Femur (tissue), 1 donor: ENCODE measurements at regions not wholly inside any gene's neighbourhood (a gene's known extent, or its start where the extent isn't known, plus 50 kb on each side); places are given as distances from the start of the nearest gene placed in this dataset.

ENCODE experiments used
- DNase-seq: peaks from one replicate; pipeline ENCODE4 v3.0.0-alpha.2; 2017

DNA sequence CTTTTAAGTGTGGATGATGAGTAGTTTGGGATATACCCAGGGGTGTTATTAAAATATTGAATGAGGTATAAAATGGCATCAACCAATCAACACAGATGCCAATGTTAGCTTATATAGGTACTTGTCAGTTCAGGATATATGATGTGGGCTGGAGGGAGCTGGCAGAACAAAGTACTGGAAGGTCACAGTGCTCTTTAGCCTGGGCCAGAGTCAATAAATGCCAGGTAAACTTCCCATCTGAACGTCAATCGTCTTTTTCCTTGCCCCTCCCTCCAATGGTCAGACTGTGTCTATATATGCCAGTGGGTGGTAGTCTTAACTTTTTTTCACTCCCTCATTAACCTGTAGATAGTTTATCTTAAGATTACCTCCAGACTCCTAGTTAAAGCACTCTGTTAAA lies 140.8 kb upstream of the RBMS1 start:
- DNase-seq, result no peak

DNA sequence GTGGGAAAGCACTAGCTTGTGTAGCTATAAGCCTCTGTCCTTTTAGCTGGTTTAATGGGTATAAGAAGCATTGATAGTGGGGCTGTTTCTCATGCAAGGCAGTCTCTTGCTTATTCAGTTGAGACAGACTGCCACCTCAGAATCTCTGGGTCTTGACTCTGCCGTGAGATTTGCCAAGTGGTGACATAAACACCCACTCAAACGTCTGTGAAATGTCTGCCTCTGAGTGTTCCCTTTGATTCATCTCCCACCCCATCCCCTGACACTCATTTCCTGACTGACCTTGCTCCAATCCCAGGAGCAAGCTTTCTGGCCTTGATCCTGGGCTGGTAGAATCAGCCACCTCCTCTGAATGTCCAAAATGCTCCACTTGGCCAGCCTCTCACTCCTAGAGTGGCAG lies 141.9 kb upstream of the RBMS1 start:
- DNase-seq, result no peak

DNA sequence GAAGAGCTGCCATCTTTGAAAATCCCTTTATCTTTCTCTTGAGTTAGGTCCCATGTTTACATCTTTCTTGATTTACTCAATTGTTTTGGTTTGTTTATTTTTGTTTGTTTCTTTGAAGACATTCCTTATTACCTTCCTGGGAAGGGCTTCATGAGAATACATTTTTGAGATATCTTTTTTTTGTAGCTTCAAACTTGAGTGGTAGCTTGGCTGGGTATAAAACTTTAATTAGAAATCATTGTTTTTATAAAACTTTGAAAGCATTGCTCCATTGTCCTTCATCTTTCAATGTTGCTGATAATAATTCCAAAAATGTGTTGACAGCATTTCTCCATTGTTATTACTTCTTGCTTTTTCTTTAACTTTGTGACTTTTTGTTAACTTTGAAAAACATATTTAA lies 145.9 kb upstream of the RBMS1 start:
- DNase-seq, result no peak

DNA sequence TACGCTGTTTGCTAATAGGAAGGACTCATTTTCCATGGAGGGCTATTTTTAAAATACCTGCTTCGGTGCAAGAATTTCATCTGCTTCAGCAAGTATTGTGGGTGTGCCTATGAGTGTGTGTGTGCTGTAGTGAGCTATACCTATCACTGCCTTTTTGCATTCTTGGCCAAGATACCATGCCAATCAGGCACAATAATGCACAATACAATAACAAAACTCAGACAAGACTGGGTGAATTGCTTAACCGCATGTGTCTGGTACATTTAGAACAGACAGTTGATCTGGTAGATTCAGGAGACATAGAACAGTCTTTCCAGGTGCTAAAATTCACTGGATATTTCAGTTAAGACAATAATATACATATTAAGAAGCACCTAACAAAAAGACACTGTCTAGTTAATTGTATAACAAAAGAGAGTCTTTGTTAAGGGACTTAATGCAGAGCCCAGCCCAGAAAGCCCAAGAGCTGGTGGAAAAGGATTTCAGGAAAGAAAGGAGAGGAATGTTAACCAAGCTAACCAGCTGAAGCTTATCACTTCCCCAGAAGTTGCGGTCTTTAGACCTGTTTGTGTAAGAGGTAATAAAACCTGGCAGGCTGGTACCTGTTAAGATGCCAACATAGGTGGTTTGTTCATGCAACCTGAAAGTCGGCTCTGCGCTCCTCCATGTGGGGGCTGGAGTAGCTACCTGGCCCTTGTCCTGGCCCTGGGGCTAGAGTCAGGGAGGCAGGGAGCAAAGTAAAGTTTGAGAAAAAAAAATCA lies 153.3 kb upstream of the RBMS1 start:
- DNase-seq, result no peak

DNA sequence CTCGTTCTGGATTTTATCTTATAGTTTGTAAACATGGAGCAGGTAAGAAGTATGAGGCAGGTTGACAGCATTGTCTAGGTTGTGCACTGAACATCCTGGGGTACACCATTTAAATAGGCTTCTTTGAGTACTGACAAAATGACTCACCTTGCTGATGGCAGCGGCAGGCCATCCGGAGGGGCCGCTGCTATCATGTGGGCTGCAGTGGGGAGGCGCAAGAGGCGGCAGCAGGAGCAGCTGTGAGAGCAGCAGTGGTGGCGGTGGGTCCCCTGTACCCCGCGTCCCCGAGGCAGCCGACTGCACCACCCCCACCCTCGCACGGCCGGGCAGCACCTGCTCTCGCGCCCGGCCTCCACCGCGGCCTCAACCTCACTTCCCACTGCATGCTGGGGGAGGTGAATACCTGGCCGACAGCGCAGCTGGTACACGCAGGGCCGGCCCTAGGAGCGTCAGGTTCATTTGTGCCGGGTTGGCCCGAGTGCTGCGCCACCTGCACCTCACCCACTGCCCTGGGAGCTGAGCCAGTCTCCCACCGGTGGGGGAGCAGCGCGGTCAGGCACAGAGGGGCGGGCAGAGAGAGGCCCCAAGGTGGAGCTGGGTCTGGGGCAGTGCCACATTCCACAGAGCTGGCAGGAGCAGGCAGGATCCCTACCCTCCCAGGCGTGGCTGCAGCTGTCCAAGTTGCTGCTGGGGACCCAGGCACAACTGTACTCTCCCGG lies 154.5 kb upstream of the RBMS1 start:
- no peak for DNase-seq

DNA sequence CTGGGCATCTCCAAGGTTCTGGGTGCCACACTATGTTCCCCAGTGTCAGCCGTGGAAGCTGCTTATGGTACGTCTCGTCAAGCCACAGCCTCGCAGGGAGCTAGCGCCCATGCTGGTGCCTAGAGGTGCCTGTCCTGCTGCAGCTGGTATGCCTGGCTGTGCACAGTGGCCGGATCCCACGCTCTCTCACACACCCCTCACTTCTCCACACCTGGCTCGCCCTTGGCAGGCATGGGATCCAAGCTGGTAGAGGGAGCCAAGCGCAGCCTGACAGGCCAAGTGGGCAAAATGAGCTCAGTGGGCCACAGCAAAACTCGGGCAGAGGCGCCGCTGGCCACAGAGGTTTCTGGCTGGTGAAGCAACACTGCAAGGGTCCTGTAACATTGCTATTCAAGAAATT lies 156.1 kb upstream of the RBMS1 start:
- DNase-seq, result no peak

DNA sequence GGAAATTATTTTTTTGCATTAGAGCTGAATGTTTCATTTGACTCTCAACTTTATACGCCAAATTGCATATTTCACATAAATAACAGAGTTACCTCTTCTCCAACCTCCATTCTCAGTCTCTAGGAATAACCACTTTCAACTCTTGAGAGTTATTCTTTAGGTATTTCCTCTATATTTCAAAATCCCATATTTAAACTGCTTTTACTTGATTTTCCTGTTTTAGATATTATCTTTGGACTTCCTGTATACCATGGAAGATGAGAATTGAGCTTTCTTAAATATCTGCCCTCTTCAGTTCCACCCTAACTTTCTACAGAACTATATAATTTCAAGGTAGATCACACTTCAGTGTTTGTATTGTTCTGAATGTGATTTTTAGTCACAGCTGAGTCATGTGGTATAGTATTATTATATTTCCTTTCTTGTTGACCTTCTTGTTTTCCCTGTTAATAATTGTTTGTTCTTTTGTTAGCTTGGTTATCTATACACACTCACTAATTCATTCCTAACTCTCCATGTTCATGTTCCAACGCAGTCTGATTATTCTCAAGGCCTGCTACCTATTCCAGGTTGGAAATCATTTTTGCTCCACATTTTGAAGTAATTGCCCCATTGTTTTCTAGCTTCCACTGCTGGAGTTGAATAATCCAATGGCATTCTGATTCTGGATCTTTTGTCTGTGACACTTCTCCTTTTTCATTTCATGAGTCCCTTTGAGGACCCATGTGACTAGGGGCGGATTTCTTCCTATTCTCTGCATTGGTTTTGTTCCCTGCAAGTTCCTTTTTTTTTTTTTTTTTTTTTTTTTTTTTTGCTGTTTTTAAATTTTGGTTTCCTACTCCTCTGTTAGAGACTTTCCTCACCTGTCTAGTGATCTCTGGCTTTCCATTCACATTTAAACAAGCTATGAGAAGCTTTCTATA lies 156.8 kb upstream of the RBMS1 start:
- no peak for DNase-seq

DNA sequence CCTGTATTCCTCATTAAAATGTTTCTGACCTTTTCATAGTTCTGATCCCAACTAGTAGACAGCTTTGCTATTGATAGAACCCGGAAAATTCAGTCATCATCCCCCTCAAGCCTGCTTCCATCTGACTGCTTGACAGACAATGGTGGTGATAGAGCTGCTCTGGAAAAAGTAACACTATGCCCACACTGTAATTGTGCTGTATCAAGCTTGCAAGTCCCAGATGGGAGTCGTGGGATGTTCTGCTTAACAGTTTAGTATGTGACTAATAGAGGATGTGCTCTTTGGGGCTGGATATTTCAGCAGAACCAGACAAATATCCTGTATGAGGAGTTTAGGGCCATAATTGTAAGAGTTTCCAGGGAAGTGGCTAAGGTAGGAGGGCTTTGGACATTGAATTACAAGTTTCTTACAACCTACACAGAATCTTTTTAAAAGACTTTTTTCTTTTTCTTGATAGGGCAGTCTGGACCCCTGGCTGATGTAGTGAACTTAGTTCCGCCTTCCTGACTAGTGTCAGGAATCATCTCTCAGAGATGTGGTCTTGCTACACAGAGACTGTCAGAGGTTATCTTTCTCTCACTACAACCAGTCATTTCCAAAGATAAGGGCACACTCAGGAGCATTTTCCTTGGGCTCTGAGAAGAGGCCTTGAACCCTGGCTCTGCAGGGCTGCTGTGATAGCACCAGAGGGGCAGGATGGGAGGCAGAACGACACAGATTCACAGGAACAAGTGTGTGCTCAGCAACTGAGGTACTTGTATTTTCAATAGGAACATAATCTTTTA lies 158.0 kb upstream of the RBMS1 start:
- no peak for DNase-seq

DNA sequence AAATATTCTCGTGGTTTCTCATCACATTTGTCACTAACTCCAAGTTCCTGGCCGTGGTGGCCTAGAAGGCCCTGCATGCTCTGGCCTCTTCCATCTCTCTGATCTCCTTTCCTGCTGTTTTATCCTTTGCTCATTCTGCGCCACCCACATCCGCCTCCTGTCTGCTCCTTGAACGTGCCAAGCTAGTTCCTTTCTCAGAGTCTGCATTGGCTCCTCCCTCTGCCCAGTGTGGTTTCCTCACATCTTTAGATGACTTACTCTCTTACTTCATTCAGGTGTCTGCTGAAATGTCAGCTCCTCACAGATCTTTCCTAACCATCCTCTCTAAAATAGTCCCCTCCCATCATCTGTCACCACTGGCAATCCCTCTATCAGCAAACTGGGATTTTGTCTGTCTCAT lies 158.6 kb upstream of the RBMS1 start:
- DNase-seq, result no peak

- DNase-seq, result no peak
Observed at GRCh38 chr2:160657196-160657595, 163.6 kb upstream of the RBMS1 start.

GRCh38 chr2:160658851-160659250 lies 165.2 kb upstream of the RBMS1 start:
- DNase-seq, result no peak

- DNase-seq, result no peak
Observed at GRCh38 chr2:160660741-160661140, 167.1 kb upstream of the RBMS1 start.

- DNase-seq, result no peak
Observed at GRCh38 chr2:160664603-160665140, 171.1 kb upstream of the RBMS1 start.

GRCh38 chr2:160666154-160667060 lies 172.8 kb upstream of the RBMS1 start:
- DNase-seq, result peak; percentile 55

DNA sequence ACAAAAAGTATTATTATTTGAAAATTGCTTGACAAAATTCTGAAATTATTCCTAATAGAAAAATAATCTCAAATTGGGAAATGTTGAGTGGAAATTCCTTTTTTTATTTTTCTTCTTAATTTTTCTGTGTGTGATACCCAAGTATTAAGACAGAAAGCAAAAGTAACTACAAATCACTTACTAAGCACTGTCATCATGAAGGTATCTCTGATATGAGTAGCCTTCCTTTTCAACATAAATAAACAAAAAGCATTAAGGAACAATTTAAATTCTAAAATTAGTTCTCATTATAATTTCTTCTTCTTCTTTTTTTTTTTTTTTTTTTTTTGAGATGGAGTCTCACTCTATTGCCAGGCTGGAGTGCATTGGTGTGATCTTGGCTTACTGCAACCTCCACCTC lies 174.2 kb upstream of the RBMS1 start:
- no peak for DNase-seq

DNA sequence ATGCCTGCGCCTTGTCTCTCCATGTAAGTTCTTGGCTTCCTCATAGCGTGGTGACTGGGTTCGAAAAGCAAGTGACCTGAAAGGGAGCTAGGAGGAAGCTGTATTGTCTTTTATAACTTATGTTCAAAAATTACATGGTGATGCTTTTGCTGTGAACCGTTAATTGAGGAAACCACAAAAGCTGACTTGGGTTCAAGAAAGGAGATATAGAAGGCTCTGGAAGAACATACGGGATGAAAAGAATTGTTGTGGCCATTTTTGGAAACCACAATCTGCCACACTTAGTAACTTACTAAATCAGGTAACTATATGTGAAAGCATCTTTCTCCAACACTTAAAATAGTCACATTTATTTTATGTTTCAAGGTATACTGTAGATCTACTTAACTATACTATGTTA lies 177.0 kb upstream of the RBMS1 start:
- no peak for DNase-seq

- no peak for DNase-seq
Observed at GRCh38 chr2:160672211-160672610, 178.6 kb upstream of the RBMS1 start.

DNA sequence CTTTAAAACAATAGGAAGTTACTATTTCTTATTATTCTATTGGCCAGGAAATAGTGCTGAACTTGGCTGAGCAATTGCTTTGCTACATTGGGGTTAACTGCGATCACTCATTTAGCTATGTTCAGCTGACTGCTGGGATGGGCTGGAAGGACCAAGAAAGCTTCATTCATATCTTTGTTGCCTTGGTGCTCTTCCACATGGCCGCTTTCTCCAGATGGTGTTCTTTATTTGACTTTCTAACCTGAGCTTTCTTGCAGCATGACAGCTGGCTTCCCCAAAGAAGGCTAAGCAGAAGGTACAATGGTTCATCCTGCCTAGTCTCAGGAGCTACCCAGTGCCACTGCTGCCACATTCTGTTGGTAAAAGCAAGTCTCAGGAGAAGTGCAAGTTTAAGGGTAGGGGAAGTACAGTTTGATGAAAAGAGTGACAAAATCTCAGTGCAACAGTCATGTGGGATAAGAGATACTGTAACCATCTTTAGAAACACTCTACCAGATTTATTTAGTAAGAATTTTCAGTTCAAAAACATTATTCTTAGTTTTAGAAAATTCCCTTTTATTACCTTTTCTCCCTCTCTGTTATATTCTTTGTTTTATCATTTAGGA lies 180.6 kb upstream of the RBMS1 start:
- DNase-seq, result no peak

DNA sequence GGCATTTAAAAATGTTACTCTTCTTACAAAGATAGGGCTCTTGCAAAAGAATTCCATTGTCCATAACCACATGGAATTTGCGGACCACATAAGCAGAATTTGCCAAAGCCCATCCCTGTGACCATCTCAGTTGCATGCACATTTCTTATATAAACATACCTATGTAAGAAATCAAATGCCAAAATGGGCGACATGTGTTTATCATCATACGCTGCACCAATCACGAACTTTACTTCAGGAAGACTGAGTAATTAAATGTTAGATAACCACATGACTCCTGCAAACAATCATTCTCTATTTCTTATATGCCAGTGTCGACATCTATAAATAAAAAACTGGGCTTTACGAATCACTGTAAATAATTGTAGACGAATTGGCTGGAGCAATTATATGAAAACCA lies 186.1 kb upstream of the RBMS1 start:
- no peak for DNase-seq

GRCh38 chr2:160680294-160680693 lies 186.7 kb upstream of the RBMS1 start:
- no peak for DNase-seq

DNA sequence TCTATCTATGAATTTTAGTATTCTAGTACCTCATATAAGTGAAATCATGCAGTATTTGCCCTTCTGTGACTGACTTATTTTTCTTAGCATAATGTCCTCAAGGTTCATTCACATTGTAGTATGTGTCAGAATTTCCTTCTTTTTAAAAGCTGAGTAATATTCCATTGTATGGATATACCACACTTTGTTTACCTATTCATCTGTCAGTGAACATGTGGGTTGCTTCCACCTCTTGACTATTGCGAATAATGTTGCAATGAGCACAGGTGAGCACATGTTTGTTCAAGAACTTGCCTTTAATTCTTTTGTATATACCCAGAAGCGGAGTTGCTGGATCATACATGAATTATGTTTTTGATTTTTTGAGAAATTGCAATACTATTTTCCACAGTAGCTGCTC lies 187.4 kb upstream of the RBMS1 start:
- no peak for DNase-seq
